ENCODE measurements at regions not wholly inside any gene's neighbourhood (a gene's known extent, or its start where the extent isn't known, plus 50 kb on each side); places are given as distances from the start of the nearest gene placed in this dataset.

GRCh38 chr2:103230796-103231195 is 469.0 kb downstream of the TMEM182 start:
- H3K4me2 ChIP-seq: no peak overlapping the region
- no peak overlapping the region for H3K4me3 ChIP-seq (IDR thresholded peaks at IDR 0.05; ENCODE audit: insufficient read depth, low read depth, low read length)
- no peak overlapping the region for H3K9ac ChIP-seq
- H2AFZ ChIP-seq (ENCODE audit: low read depth): no peak overlapping the region
- H4K20me1 ChIP-seq (ENCODE audit: insufficient read depth): no peaks in the 10 kb centered on the region
- H3K27ac ChIP-seq: no peak overlapping the region
- H3K36me3 ChIP-seq (ENCODE audit: insufficient read depth): no peaks in the 10 kb centered on the region
- H3K4me1 ChIP-seq (ENCODE audit: low read depth, poor library complexity, severe bottlenecking): no peaks in the 10 kb centered on the region
- H3K79me2 ChIP-seq (ENCODE audit: insufficient read depth, low read depth): no peaks in the 10 kb centered on the region
- no peaks in the 10 kb centered on the region for H3K27me3 ChIP-seq (ENCODE audit: insufficient read depth, low read depth)
- no peak for TF ChIP-seq CTCF (conservative IDR thresholded peaks at IDR 0.05; ENCODE audit: low read depth, low read length)

GRCh38 chr2:103232865-103233264 is 471.0 kb downstream of the TMEM182 start:
- Histone ChIP-seq H3K4me3 (IDR thresholded peaks at IDR 0.05; ENCODE audit: insufficient read depth, low read depth, low read length) (no peak overlapping the region), H3K4me1 (ENCODE audit: low read depth, poor library complexity, severe bottlenecking) (no peaks in the 10 kb centered on the region), H3K4me2 (no peak overlapping the region), H3K79me2 (ENCODE audit: insufficient read depth, low read depth) (no peaks in the 10 kb centered on the region), H4K20me1 (ENCODE audit: insufficient read depth) (no peaks in the 10 kb centered on the region), H3K27me3 (ENCODE audit: insufficient read depth, low read depth) (no peaks in the 10 kb centered on the region), H3K36me3 (ENCODE audit: insufficient read depth) (no peaks in the 10 kb centered on the region), H3K27ac (no peak overlapping the region), H3K9ac (no peak overlapping the region), H2AFZ (ENCODE audit: low read depth) (no peak overlapping the region)
- TF ChIP-seq CTCF (conservative IDR thresholded peaks at IDR 0.05; ENCODE audit: low read depth, low read length): no peak

GRCh38 chr2:103233691-103234090 is 471.9 kb downstream of the TMEM182 start:
- Histone ChIP-seq H3K79me2 (ENCODE audit: insufficient read depth, low read depth) (no peaks in the 10 kb centered on the region), H3K27ac (no peak overlapping the region)
- no peak for TF ChIP-seq CTCF (conservative IDR thresholded peaks at IDR 0.05; ENCODE audit: low read depth, low read length)

GRCh38 chr2:103235283-103235682 is 473.5 kb downstream of the TMEM182 start:
- no peaks in the 10 kb centered on the region for H3K79me2 ChIP-seq (ENCODE audit: insufficient read depth, low read depth)
- no peak overlapping the region for H2AFZ ChIP-seq (ENCODE audit: low read depth)
- H3K9ac ChIP-seq: no peak overlapping the region
- H4K20me1 ChIP-seq (ENCODE audit: insufficient read depth): no peaks in the 10 kb centered on the region
- H3K4me2 ChIP-seq: no peak overlapping the region
- TF ChIP-seq CTCF (conservative IDR thresholded peaks at IDR 0.05; ENCODE audit: low read depth, low read length): no peak
- H3K27ac ChIP-seq: no peak overlapping the region
- H3K36me3 ChIP-seq (ENCODE audit: insufficient read depth): no peaks in the 10 kb centered on the region
- no peak overlapping the region for H3K4me3 ChIP-seq (IDR thresholded peaks at IDR 0.05; ENCODE audit: insufficient read depth, low read depth, low read length)
- H3K27me3 ChIP-seq (ENCODE audit: insufficient read depth, low read depth): no peaks in the 10 kb centered on the region
- no peaks in the 10 kb centered on the region for H3K4me1 ChIP-seq (ENCODE audit: low read depth, poor library complexity, severe bottlenecking)

More at GRCh38 chr2:103233691-103234090, 471.9 kb downstream of the TMEM182 start:
- no peak overlapping the region for H2AFZ ChIP-seq (ENCODE audit: low read depth)
- no peaks in the 10 kb centered on the region for H3K27me3 ChIP-seq (ENCODE audit: insufficient read depth, low read depth)
- H3K36me3 ChIP-seq (ENCODE audit: insufficient read depth): no peaks in the 10 kb centered on the region
- H3K4me1 ChIP-seq (ENCODE audit: low read depth, poor library complexity, severe bottlenecking): no peaks in the 10 kb centered on the region
- no peak overlapping the region for H3K9ac ChIP-seq
- H3K4me3 ChIP-seq (IDR thresholded peaks at IDR 0.05; ENCODE audit: insufficient read depth, low read depth, low read length): no peak overlapping the region
- H4K20me1 ChIP-seq (ENCODE audit: insufficient read depth): no peaks in the 10 kb centered on the region
- no peak overlapping the region for H3K4me2 ChIP-seq
